ENCODE measurements at regions not wholly inside any gene's neighbourhood (a gene's known extent, or its start where the extent isn't known, plus 50 kb on each side); places are given as distances from the start of the nearest gene placed in this dataset.

DNA sequence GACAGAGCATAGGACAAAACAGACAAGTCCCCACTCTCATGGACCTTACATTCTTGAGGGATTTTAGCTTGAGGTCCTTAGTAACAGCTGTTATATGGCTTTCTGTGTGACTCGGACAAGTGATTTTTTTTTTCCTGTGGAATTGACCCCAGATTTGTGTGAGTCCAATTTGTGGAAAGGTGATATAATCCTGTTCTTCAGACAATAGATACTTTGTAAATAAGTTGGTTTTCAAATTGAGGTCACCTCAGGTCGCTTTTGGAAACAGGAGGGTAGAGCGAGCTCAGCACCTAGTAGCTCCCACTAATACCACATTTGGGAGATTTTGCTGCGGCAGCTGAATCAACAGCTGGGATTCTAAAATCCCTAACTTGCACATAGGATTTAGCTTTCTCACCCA, 1008.8 kb downstream of the ADGRL3 start (continued):
- TF ChIP-seq, protein P1, sequence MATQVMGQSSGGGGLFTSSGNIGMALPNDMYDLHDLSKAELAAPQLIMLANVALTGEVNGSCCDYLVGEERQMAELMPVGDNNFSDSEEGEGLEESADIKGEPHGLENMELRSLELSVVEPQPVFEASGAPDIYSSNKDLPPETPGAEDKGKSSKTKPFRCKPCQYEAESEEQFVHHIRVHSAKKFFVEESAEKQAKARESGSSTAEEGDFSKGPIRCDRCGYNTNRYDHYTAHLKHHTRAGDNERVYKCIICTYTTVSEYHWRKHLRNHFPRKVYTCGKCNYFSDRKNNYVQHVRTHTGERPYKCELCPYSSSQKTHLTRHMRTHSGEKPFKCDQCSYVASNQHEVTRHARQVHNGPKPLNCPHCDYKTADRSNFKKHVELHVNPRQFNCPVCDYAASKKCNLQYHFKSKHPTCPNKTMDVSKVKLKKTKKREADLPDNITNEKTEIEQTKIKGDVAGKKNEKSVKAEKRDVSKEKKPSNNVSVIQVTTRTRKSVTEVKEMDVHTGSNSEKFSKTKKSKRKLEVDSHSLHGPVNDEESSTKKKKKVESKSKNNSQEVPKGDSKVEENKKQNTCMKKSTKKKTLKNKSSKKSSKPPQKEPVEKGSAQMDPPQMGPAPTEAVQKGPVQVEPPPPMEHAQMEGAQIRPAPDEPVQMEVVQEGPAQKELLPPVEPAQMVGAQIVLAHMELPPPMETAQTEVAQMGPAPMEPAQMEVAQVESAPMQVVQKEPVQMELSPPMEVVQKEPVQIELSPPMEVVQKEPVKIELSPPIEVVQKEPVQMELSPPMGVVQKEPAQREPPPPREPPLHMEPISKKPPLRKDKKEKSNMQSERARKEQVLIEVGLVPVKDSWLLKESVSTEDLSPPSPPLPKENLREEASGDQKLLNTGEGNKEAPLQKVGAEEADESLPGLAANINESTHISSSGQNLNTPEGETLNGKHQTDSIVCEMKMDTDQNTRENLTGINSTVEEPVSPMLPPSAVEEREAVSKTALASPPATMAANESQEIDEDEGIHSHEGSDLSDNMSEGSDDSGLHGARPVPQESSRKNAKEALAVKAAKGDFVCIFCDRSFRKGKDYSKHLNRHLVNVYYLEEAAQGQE (IDR thresholded peaks at IDR 0.05; ENCODE audit: unreplicated experiment), result no peak

DNA sequence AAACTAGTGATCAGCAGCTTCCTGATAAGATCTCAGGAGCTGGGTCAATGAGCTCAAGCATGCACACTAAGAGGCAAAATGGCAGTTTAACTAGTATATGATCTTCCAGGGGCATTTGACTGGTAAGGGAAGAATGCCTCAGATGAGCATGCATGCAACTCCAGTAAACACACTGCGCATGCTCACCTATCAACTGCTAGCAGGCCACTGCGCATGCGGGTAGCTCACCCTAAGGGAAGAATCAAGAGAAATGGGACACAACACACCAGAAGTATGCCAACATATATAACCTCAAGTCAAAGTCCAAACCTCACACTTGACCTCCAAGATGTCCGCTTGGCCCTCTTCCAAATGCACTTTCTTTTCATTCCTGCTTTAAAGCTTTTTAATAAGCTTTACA, 1004.0 kb downstream of the ADGRL3 start:
- H3K9me2 ChIP-seq (ENCODE audit: insufficient read depth), result no peaks in the 10 kb centered on the region
- H3K4me3 ChIP-seq, result no peak overlapping the region
- Mint-ChIP-seq H3K4me1 (peaks cover 11% of the 10 kb centered on the region; the same call in 2 of the 3 replicates), H3K36me3 (ENCODE audit: low read depth) (no peaks in the 10 kb centered on the region), H3K27ac (no peak overlapping the region), H3K9me3 (no peaks in the 10 kb centered on the region), H3K4me3 (no peak overlapping the region), H3K27me3 (ENCODE audit: insufficient read depth, low read depth, poor library complexity) (no peaks in the 10 kb centered on the region)
- no peak overlapping the region for H3K27ac ChIP-seq (ENCODE audit: low read depth)
- no peaks in the 10 kb centered on the region for H3K27me3 ChIP-seq (ENCODE audit: insufficient read depth)
- no peak for TF ChIP-seq ZNF114 (CRISPR knock-in tag; IDR thresholded peaks at IDR 0.05)
- TF ChIP-seq, protein P2, sequence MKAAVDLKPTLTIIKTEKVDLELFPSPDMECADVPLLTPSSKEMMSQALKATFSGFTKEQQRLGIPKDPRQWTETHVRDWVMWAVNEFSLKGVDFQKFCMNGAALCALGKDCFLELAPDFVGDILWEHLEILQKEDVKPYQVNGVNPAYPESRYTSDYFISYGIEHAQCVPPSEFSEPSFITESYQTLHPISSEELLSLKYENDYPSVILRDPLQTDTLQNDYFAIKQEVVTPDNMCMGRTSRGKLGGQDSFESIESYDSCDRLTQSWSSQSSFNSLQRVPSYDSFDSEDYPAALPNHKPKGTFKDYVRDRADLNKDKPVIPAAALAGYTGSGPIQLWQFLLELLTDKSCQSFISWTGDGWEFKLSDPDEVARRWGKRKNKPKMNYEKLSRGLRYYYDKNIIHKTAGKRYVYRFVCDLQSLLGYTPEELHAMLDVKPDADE (IDR thresholded peaks at IDR 0.05), result no peak
- TF ChIP-seq CREB1 (CRISPR knock-in tag; IDR thresholded peaks at IDR 0.05; ENCODE audit: low read depth), result no peak
- TF ChIP-seq ZNF331 (CRISPR knock-in tag; IDR thresholded peaks at IDR 0.05; ENCODE audit: low read depth), result no peak
- no peak for TF ChIP-seq EZH2phosphoT487 (IDR thresholded peaks at IDR 0.05; ENCODE audit: unreplicated experiment)
- TF ChIP-seq, protein P3, sequence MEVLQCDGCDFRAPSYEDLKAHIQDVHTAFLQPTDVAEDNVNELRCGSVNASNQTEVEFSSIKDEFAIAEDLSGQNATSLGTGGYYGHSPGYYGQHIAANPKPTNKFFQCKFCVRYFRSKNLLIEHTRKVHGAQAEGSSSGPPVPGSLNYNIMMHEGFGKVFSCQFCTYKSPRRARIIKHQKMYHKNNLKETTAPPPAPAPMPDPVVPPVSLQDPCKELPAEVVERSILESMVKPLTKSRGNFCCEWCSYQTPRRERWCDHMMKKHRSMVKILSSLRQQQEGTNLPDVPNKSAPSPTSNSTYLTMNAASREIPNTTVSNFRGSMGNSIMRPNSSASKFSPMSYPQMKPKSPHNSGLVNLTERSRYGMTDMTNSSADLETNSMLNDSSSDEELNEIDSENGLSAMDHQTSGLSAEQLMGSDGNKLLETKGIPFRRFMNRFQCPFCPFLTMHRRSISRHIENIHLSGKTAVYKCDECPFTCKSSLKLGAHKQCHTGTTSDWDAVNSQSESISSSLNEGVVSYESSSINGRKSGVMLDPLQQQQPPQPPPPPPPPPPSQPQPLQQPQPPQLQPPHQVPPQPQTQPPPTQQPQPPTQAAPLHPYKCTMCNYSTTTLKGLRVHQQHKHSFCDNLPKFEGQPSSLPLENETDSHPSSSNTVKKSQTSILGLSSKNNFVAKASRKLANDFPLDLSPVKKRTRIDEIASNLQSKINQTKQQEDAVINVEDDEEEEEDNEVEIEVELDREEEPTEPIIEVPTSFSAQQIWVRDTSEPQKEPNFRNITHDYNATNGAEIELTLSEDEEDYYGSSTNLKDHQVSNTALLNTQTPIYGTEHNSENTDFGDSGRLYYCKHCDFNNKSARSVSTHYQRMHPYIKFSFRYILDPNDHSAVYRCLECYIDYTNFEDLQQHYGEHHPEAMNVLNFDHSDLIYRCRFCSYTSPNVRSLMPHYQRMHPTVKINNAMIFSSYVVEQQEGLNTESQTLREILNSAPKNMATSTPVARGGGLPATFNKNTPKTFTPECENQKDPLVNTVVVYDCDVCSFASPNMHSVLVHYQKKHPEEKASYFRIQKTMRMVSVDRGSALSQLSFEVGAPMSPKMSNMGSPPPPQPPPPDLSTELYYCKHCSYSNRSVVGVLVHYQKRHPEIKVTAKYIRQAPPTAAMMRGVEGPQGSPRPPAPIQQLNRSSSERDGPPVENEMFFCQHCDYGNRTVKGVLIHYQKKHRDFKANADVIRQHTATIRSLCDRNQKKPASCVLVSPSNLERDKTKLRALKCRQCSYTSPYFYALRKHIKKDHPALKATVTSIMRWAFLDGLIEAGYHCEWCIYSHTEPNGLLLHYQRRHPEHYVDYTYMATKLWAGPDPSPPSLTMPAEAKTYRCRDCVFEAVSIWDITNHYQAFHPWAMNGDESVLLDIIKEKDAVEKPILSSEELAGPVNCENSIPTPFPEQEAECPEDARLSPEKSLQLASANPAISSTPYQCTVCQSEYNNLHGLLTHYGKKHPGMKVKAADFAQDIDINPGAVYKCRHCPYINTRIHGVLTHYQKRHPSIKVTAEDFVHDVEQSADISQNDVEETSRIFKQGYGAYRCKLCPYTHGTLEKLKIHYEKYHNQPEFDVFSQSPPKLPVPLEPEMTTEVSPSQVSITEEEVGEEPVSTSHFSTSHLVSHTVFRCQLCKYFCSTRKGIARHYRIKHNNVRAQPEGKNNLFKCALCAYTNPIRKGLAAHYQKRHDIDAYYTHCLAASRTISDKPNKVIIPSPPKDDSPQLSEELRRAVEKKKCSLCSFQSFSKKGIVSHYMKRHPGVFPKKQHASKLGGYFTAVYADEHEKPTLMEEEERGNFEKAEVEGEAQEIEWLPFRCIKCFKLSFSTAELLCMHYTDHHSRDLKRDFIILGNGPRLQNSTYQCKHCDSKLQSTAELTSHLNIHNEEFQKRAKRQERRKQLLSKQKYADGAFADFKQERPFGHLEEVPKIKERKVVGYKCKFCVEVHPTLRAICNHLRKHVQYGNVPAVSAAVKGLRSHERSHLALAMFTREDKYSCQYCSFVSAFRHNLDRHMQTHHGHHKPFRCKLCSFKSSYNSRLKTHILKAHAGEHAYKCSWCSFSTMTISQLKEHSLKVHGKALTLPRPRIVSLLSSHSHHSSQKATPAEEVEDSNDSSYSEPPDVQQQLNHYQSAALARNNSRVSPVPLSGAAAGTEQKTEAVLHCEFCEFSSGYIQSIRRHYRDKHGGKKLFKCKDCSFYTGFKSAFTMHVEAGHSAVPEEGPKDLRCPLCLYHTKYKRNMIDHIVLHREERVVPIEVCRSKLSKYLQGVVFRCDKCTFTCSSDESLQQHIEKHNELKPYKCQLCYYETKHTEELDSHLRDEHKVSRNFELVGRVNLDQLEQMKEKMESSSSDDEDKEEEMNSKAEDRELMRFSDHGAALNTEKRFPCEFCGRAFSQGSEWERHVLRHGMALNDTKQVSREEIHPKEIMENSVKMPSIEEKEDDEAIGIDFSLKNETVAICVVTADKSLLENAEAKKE (CRISPR knock-in tag; IDR thresholded peaks at IDR 0.05), result no peak
- TF ChIP-seq STAT1 (IDR thresholded peaks at IDR 0.05; ENCODE audit: unreplicated experiment), result no peak
- TF ChIP-seq NANOG (IDR thresholded peaks at IDR 0.05; ENCODE audit: borderline replicate concordance), result no peak
- TF ChIP-seq POLR2AphosphoS5 (IDR thresholded peaks at IDR 0.05; ENCODE audit: low read depth), result no peak
- TF ChIP-seq JUNB (IDR thresholded peaks at IDR 0.05; ENCODE audit: unreplicated experiment), result no peak
- H3K4me1 ChIP-seq (ENCODE audit: insufficient read depth), result peaks cover 11% of the 10 kb centered on the region
- H4K20me1 ChIP-seq (replicated peaks; ENCODE audit: insufficient read depth), result no peaks in the 10 kb centered on the region
- no peak for ATAC-seq
- no peak for DNase-seq (ENCODE audit: low spot score)
- H3K79me2 ChIP-seq (replicated peaks; ENCODE audit: insufficient read depth), result no peaks in the 10 kb centered on the region
- H3F3A ChIP-seq (replicated peaks; ENCODE audit: low read depth), result no peaks in the 10 kb centered on the region
- no peak overlapping the region for H3K4me2 ChIP-seq
- no peak overlapping the region for H2AFZ ChIP-seq
- no peaks in the 10 kb centered on the region for H3K36me3 ChIP-seq (ENCODE audit: insufficient read depth)
